GM18520 (cell line): ENCODE measurements at regions not wholly inside any gene's neighbourhood (a gene's known extent, or its start where the extent isn't known, plus 50 kb on each side); places are given as distances from the start of the nearest gene placed in this dataset.
A peak's percentile ranks its signal among the peaks of the same experiment; 100 is the strongest.

Experiments
- ATAC-seq: cut with Tn5 transposase; IDR thresholded peaks from one replicate; pipeline ENCODE4 v1.9.1; 2021; ENCODE audit not compliant: unreplicated experiment

DNA sequence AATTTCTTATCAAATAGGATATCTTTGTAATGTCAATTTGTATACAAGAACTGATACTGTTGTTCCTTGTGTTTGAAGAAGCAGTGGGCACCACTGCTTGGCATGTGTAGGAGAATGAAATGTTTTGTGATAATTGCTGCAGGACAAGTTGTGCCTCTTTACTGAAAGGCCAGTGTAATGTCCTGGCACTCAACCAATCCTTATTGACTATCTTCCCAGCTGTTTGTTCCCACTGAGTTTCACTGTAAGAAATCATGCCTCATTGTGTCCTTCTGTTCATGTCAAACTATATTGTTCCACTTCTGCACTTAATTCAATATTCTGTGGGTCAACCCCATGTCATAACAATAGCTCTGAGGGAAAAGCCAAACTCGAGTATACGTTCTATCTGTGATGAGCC is 136.1 kb upstream of the FAM83B start:
- ATAC-seq, result no peak

- ATAC-seq, result no peak
Observed at GRCh38 chr6:54716010-54716409, 130.6 kb upstream of the FAM83B start.

- ATAC-seq, result no peak
Observed at GRCh38 chr6:54716877-54717276, 129.7 kb upstream of the FAM83B start.

GRCh38 chr6:54717849-54718455 is 128.6 kb upstream of the FAM83B start:
- ATAC-seq, result peak; percentile 64

DNA sequence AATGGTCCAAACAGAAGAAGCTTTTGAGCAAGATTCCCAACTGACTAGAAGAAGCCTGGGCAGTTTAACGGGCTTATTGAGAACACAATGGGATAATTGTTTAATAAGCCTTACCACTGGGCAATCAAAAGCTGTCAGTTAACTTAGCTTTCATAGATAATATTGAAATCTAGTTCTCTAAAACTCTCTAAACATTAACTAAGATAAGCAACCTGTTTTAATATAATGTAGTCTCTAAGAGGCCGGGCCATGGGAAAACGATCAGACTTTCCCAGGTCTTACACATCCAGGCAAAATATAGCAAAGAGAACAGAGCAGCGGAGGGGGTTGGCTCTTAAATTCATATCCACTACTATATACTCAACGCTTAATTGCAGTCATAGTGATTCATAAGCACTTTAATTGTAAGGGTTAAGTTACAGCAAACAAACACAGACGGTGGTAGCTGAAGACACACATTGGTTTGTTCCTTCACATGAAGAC is 128.0 kb upstream of the FAM83B start:
- no peak for ATAC-seq

DNA sequence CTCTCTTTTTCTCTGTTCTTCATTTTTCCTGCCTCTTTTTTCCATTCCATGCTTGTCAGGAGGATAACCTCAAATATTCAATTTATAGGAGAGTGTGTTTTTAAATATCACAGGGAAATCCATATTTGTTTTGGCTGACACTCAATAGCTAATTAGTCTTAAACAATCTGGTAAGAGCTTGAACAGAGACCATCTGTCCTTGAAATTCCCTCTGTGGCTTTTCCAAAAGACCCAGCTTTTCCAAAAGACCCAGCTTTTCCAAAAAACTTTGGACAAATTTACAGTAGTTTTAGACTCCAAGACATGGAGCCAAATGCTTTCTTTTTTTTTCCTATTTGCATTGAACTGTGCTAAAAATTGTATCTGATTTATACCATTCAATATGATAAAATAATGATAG is 127.4 kb upstream of the FAM83B start:
- no peak for ATAC-seq

DNA sequence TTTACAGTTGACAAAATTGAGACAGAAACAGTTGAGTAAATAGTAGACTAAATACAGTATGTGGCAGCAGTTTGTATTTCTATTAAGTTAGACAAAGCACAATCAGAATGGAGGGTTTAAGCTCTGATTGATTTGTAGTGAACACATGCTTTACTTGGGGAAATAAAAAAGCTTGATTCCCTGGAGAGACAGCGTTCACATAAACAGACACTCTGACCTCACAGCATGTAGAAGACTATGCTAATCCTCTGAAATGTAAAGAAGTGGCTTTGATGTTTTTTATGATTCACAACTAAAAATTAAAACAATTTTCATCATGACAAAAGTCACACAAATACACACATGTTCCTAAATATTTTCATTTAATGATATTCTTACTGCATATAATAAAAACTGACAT is 126.9 kb upstream of the FAM83B start:
- no peak for ATAC-seq

DNA sequence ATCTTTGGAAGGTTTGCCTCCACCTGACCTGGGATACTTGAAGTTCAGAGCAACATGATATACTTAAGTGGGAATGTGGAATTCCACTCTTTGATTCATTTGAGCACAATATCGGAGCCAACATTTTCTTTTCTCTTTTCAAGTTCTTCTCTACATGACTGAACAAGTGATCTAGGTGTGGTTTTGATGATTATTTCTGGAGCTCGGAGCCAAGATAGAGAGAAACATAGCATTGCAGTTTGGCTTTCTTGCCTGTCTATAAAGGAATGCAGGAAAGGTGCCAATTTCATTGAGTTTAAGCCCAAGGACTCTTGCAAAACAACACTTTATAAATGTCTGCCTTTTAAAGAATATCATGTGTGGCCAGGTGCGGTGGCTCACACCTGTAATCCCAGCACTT is 124.2 kb upstream of the FAM83B start:
- no peak for ATAC-seq

- ATAC-seq, result no peak
Observed at GRCh38 chr6:54729716-54730115, 116.9 kb upstream of the FAM83B start.

DNA sequence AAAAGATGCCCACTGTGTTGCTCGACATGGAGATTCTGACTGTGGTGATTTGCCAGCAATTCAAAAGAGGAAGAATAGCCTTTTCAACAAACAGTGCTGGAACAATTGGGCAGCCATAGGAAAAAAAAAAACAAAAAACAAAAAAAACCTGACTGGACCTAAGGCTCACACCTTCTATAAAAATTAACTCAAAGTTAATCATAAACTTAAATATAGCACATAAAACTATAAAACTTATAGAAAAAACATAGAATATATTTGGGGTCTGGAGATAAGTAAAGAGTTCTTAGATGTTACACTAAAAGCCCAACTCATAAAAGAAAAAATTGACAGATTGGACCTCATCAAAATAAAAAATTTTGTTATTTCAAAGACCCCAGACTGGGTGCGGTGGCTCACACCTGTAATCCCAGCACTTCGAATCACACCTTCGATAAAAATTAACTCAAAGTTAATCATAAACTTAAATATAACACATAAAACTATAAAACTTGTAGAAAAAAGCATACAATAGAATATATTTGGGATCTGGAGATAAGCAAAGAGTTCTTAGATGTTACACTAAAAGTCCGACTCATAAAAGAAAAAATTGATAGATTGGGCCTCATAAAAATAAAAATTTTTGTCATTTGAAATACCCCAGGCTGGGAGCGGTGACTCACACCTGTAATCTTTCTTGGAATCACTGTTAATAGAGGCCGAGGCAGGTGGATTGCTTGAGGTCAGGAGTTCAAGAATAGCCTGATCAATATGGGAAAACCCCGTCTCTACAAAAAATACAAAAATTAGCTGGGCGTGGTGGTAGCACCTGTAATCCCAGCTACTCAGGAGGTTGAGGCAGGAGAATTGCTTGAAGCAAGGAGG is 115.6 kb upstream of the FAM83B start:
- ATAC-seq, result no peak

- no peak for ATAC-seq
Observed at GRCh38 chr6:54737247-54737646, 109.3 kb upstream of the FAM83B start.

GRCh38 chr6:54747955-54748354 is 98.6 kb upstream of the FAM83B start:
- no peak for ATAC-seq

DNA sequence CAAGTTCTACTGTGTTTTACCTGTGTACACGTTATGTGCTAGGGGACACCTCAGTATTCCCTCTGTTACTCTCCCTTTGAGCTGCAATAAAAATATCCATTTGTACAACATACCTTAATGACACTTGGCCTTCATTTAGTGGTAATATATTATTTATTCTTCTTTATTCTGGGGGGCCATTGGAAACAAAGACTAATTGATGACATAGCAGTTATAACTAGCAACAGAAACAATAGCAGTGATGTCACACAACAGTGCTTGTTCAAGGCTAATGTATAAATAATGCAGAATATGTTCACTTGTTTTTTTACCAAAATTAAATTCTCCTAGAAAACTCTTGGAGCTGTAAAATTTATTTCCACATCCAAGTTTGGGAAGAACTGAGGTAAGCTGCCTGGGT is 92.2 kb upstream of the FAM83B start:
- no peak for ATAC-seq

GRCh38 chr6:54758340-54758739 is 88.2 kb upstream of the FAM83B start:
- ATAC-seq, result no peak

- no peak for ATAC-seq
Observed at GRCh38 chr6:54768494-54768893, 78.1 kb upstream of the FAM83B start.

DNA sequence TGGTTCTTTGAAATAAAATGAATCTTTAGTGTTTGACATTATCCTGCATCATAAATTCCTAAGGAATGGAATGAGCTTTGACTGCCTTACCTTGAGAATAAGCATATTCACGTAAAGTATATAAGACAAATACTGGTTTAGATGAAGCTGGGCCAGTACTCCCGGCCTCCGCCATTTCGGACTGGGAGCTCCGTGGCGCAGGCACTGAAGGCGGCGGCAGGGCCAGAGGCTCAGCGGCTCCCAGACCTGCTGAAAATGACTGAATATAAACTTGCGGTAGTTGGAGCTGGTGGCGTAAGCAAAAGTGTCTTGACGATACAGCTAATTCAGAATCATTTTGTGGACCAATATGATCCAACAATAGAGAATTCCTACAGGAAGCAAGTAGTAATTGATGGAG is 76.2 kb upstream of the FAM83B start:
- no peak for ATAC-seq

GRCh38 chr6:54771968-54772367 is 74.6 kb upstream of the FAM83B start:
- no peak for ATAC-seq

- no peak for ATAC-seq
Observed at GRCh38 chr6:54772610-54773009, 74.0 kb upstream of the FAM83B start.

DNA sequence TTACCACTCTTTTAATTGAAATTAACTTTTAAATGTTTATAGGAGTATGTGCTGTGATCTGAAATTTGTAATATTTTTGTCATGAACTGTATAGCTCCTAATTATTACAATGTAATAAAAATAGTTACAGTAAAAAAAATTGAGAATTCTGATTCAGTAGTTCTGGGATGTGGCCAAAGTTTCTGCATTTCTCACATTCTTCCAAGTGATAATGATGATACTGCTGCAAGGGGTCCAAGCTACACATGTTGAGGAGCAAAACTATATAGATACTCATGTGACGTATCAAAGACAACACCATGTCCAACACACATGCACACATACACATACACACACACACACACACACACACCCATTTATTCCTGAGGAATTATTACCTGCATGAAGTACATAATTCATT is 71.0 kb upstream of the FAM83B start:
- no peak for ATAC-seq

- no peak for ATAC-seq
Observed at GRCh38 chr6:54776891-54777290, 69.7 kb upstream of the FAM83B start.

- ATAC-seq, result no peak
Observed at GRCh38 chr6:54778731-54779130, 67.8 kb upstream of the FAM83B start.

GRCh38 chr6:54784011-54784410 is 62.6 kb upstream of the FAM83B start:
- ATAC-seq, result no peak

DNA sequence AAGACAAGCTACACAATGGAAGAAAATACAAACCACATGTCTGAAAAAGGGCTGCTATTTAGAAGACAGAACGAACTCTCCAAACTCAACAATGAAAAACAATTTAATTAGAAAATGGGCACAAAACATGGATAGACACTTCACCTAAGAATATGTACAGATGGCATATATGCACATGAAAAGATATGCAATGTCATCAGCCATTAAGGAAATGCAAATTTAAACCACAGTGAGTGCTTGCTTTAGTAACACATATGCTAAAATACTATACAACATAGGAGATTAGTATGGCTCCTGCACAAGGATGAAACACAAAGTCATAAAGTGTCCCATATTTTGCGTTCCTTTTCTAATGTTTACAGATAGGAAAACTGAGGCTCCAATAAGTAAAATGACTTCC is 60.4 kb upstream of the FAM83B start:
- ATAC-seq, result no peak
